H1 (cell line): ENCODE measurements at regions not wholly inside any gene's neighbourhood (a gene's known extent, or its start where the extent isn't known, plus 50 kb on each side); places are given as distances from the start of the nearest gene placed in this dataset.

Experiments
- CTCF ChIA-PET: fragments of 300-600 bp; sonication (Branson Sonifier 250); formaldehyde crosslinking; loops from one replicate; lab custom pipeline; 2021; ENCODE audit not compliant: partially characterized antibody; lab: Charles Lee
- POLR2A ChIA-PET: fragments of 300-600 bp; sonication (Branson Sonifier 250); formaldehyde crosslinking; loops from one replicate; lab custom pipeline; 2021; ENCODE audit warnings: inconsistent platforms; ENCODE audit not compliant: partially characterized antibody; lab: Charles Lee
- DNase-seq, 2 experiments: peaks; one replicate each; pipeline versions ENCODE4 v3.0.0 to v3.0.0-alpha.2; 2010 to 2022; ENCODE audit warnings: low spot score in 2 of 2, low read depth in 1 of 2, mixed read lengths in 1 of 2
- FAIRE-seq: peaks from 2 replicates; lab custom pipeline; 2011; peaks lifted over from hg19 to GRCh38; lab: Jason Lieb, UNC
- H2AFZ ChIP-seq: 2 replicates; pipeline ENCODE4 v1.8.1; 2012; ENCODE audit warnings: low read length, inconsistent platforms
- H2AK5ac ChIP-seq: 2 replicates; pipeline ENCODE4 v1.6.1; 2013; ENCODE audit warnings: low read depth, low read length
- H2BK120ac ChIP-seq: replicated peaks from 2 replicates; pipeline ENCODE3; 2013; ENCODE audit warnings: low read depth, low read length, inconsistent platforms
- H2BK12ac ChIP-seq: 2 replicates; pipeline ENCODE4 v1.6.1; 2013; ENCODE audit warnings: low read depth, low read length
- H2BK15ac ChIP-seq: 2 replicates; pipeline ENCODE4 v1.6.1; 2013; ENCODE audit warnings: low read length
- H2BK20ac ChIP-seq: 2 replicates; pipeline ENCODE4 v1.6.1; 2013; ENCODE audit warnings: low read length
- H2BK5ac ChIP-seq: 2 replicates; pipeline ENCODE4 v1.6.1; 2013; ENCODE audit warnings: low read depth, low read length
- H3K14ac ChIP-seq: 2 replicates; pipeline ENCODE4 v1.6.1; 2013; ENCODE audit warnings: inconsistent platforms; ENCODE audit not compliant: insufficient read length
- H3K18ac ChIP-seq: 2 replicates; pipeline ENCODE4 v1.6.1; 2013; ENCODE audit warnings: low read length; ENCODE audit errors: extremely low read depth
- H3K23ac ChIP-seq: 2 replicates; pipeline ENCODE4 v1.6.1; 2013; ENCODE audit warnings: inconsistent platforms; ENCODE audit not compliant: insufficient read length
- H3K23me2 ChIP-seq: 2 replicates; pipeline ENCODE4 v1.6.1; 2013; ENCODE audit warnings: low read depth, low read length
- H3K27ac ChIP-seq: 2 replicates; pipeline ENCODE4 v1.6.1; 2011; ENCODE audit warnings: low read depth, low read length, inconsistent platforms
- H3K27me3 ChIP-seq, 4 experiments: replicated peaks in 1 of 4; 1 replicate in 1 of 4; 2 replicates in 3 of 4; pipeline versions ENCODE4 v1.6.1 to v1.8.1; 2011 to 2013; ENCODE audit warnings: low read length in 3 of 4, mild to moderate bottlenecking in 3 of 4, inconsistent platforms in 2 of 4, mixed read lengths in 2 of 4, moderate library complexity in 1 of 4; ENCODE audit not compliant: control insufficient read depth in 3 of 4, insufficient read depth in 3 of 4; ENCODE audit errors: extremely low read depth in 1 of 4
- H3K36me3 ChIP-seq, 4 experiments: 2 replicates each; pipeline versions ENCODE4 v1.6.1 to v1.8.1; 2011 to 2013; ENCODE audit warnings: mild to moderate bottlenecking in 4 of 4, low read length in 3 of 4, moderate library complexity in 2 of 4, control low read depth in 1 of 4, inconsistent platforms in 1 of 4; ENCODE audit not compliant: insufficient read depth in 4 of 4, control insufficient read depth in 2 of 4
- H3K4ac ChIP-seq: replicated peaks from 2 replicates; pipeline ENCODE3; 2013; ENCODE audit warnings: low read length, low read depth, mixed read lengths, inconsistent platforms; ENCODE audit not compliant: insufficient read length
- H3K4me1 ChIP-seq, 4 experiments: replicated peaks in 1 of 4; 1 replicate in 1 of 4; 2 replicates in 3 of 4; pipeline versions ENCODE4 v1.6.1 to v1.8.1; 2011 to 2013; ENCODE audit warnings: low read length in 3 of 4, inconsistent platforms in 2 of 4, mixed read lengths in 1 of 4; ENCODE audit not compliant: insufficient read depth in 4 of 4, control insufficient read depth in 3 of 4
- H3K4me2 ChIP-seq, 2 experiments: 2 replicates each; pipeline versions ENCODE4 v1.6.1 to v1.8.1; 2011 to 2013; ENCODE audit warnings: low read depth in 2 of 2, low read length in 2 of 2, control low read depth in 1 of 2, inconsistent platforms in 1 of 2, mild to moderate bottlenecking in 1 of 2; ENCODE audit not compliant: insufficient read depth in 1 of 2
- H3K4me3 ChIP-seq, 4 experiments: fragments of 200-600, 300-600 bp in 1 of 4; sonication (generic), shearing (Covaris generic), sonication (Bioruptor Twin) in 1 of 4; 2 replicates each; pipeline versions ENCODE4 v1.5.1 to v1.8.1; 2011 to 2016; ENCODE audit warnings: low read length in 4 of 4, low read depth in 3 of 4, control low read depth in 2 of 4, inconsistent platforms in 2 of 4, mild to moderate bottlenecking in 2 of 4, mixed read lengths in 1 of 4, moderate library complexity in 1 of 4; ENCODE audit not compliant: insufficient read depth in 2 of 4; ENCODE audit errors: extremely low read depth in 1 of 4
- H3K56ac ChIP-seq: replicated peaks from 2 replicates; pipeline ENCODE3; 2013; ENCODE audit warnings: low read depth, mild to moderate bottlenecking, mixed read lengths, low read length, inconsistent platforms; ENCODE audit not compliant: insufficient read length
- H3K79me1 ChIP-seq: 2 replicates; pipeline ENCODE4 v1.6.1; 2013; ENCODE audit warnings: low read depth, low read length, control low read depth
- H3K79me2 ChIP-seq, 2 experiments: 2 replicates each; pipeline versions ENCODE4 v1.6.1 to v1.8.1; 2012 to 2013; ENCODE audit warnings: low read length in 2 of 2, mild to moderate bottlenecking in 2 of 2, inconsistent platforms in 1 of 2; ENCODE audit not compliant: insufficient read depth in 2 of 2, control insufficient read depth in 1 of 2
- H3K9ac ChIP-seq, 4 experiments: replicated peaks in 1 of 4; 1 replicate in 1 of 4; 2 replicates in 3 of 4; pipeline versions ENCODE4 v1.6.1 to v1.8.1; 2011 to 2013; ENCODE audit warnings: low read depth in 3 of 4, low read length in 3 of 4, control low read depth in 2 of 4, mild to moderate bottlenecking in 2 of 4, moderate library complexity in 2 of 4, inconsistent platforms in 1 of 4; ENCODE audit errors: extremely low read depth in 1 of 4
- H3K9me3 ChIP-seq, 2 experiments: 2 replicates each; pipeline versions ENCODE4 v1.6.1 to v1.8.1; 2012 to 2013; ENCODE audit warnings: mild to moderate bottlenecking in 2 of 2, moderate library complexity in 2 of 2, control low read depth in 1 of 2, inconsistent platforms in 1 of 2, low read depth in 1 of 2, low read length in 1 of 2, mixed read lengths in 1 of 2; ENCODE audit not compliant: insufficient read depth in 2 of 2
- H4K20me1 ChIP-seq, 2 experiments: replicated peaks in 1 of 2; 2 replicates each; pipeline versions ENCODE3 to v1.8.1; 2011 to 2013; ENCODE audit warnings: inconsistent platforms in 2 of 2, low read length in 2 of 2, mild to moderate bottlenecking in 1 of 2; ENCODE audit not compliant: insufficient read depth in 2 of 2, control insufficient read depth in 1 of 2
- H4K5ac ChIP-seq: 2 replicates; pipeline ENCODE4 v1.6.1; 2013; ENCODE audit warnings: low read length, low read depth, mixed read lengths, inconsistent platforms; ENCODE audit not compliant: insufficient read length
- H4K8ac ChIP-seq: 2 replicates; pipeline ENCODE4 v1.8.0; 2013; ENCODE audit warnings: mild to moderate bottlenecking, moderate library complexity, low read length, inconsistent platforms; ENCODE audit not compliant: insufficient read depth; ENCODE audit errors: extremely low read depth
- H4K91ac ChIP-seq: replicated peaks from 2 replicates; pipeline ENCODE3; 2013; ENCODE audit warnings: low read length, mixed read lengths, inconsistent platforms; ENCODE audit not compliant: insufficient read length

DNA sequence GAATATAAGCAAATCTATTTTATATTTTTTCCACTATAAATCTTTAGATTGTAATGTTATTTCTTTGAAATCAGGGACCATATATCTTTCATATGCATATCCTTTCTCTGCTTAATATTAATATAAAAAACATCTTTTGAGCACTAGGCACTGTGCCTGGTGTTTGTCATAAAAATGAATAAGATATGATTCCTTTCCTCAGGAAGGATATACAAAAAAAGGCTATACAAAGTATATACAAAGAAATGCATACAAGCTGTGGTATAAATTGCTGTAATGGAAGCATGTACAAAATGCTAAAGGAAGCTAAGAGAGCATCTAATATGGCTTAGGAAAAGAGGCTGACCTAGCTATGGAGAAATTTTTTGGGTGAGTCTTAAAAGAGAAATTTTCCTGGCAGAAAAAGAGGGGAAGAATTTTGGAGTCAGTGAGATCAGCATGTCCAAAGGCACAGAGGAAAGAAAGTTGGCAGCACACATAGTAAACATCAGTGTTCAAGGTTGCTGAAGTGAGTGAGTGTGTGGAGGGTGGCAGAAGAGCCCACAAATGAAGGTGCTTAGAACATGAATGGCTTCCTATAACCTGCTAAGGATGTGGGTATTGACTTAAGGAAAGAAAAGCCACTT is 500.0 kb downstream of the SPRY1 start:
- no peak overlapping the region for H3K4ac ChIP-seq
- H3K27ac ChIP-seq = no peak overlapping the region
- H2AFZ ChIP-seq = no peak overlapping the region
- DNase-seq (no peak), FAIRE-seq (no peak)
- no peaks in the 10 kb centered on the region for H3K79me1 ChIP-seq
- peaks cover 0 to 5% (median 1%) of the 10 kb centered on the region in 4 experiments; a peak in 1 of 7 replicates for H3K4me1 ChIP-seq
- no peak overlapping the region for H3K9ac ChIP-seq
- H3K9me3 ChIP-seq = no peaks in the 10 kb centered on the region
- H3K18ac ChIP-seq = no peak overlapping the region
- H3K56ac ChIP-seq = no peak overlapping the region
- H3K4me3 ChIP-seq = no peak overlapping the region
- no peak overlapping the region for H4K91ac ChIP-seq
- no peak overlapping the region for H3K14ac ChIP-seq
- H2AK5ac ChIP-seq = no peak overlapping the region
- peaks cover 0 to 1% (median 0%) of the 10 kb centered on the region in 4 experiments; a peak in 1 of 7 replicates for H3K27me3 ChIP-seq
- no peak overlapping the region for H2BK120ac ChIP-seq
- no peaks in the 10 kb centered on the region for H3K79me2 ChIP-seq
- no peak overlapping the region for H3K23ac ChIP-seq
- CTCF ChIA-PET = interaction anchor here (0.5 kb wide), 1 partner anchor 563 kb away, joined by 3 read pairs; no protein-coding TSS in a partner anchor
- H2BK15ac ChIP-seq = no peak overlapping the region
- no peak overlapping the region for H4K5ac ChIP-seq
- H2BK12ac ChIP-seq = no peak overlapping the region
- POLR2A ChIA-PET = no interaction called here
- H2BK20ac ChIP-seq = no peak overlapping the region
- no peaks in the 10 kb centered on the region for H3K36me3 ChIP-seq
- H3K4me2 ChIP-seq = no peak overlapping the region
- no peaks in the 10 kb centered on the region for H4K20me1 ChIP-seq
- H2BK5ac ChIP-seq = no peak overlapping the region
- no peaks in the 10 kb centered on the region for H3K23me2 ChIP-seq
- H4K8ac ChIP-seq = no peak overlapping the region
